Astrocyte of the cerebellum (primary cell): ENCODE measurements at regions not wholly inside any gene's neighbourhood (a gene's known extent, or its start where the extent isn't known, plus 50 kb on each side); places are given as distances from the start of the nearest gene placed in this dataset.

Experiments
- DNase-seq: peaks from one replicate; pipeline ENCODE4 v3.0.0-alpha.2; 2011; ENCODE audit warnings: low read depth
- H3K4me3 ChIP-seq: 2 replicates; pipeline ENCODE4 v1.5.1; 2011; ENCODE audit warnings: mild to moderate bottlenecking, low read depth, low read length, moderate library complexity
- CTCF ChIP-seq: IDR thresholded peaks from 2 replicates; pipeline ENCODE4 v1.5.1; 2012; ENCODE audit warnings: low read length, low read depth, moderate library complexity, mild to moderate bottlenecking; ENCODE audit errors: missing control alignments
- in situ Hi-C: cut with HindIII; loops from 2 replicates; pipeline ENCODE4 v1.10.0; 2017; ENCODE audit warnings: low sequenced_read_pairs

DNA sequence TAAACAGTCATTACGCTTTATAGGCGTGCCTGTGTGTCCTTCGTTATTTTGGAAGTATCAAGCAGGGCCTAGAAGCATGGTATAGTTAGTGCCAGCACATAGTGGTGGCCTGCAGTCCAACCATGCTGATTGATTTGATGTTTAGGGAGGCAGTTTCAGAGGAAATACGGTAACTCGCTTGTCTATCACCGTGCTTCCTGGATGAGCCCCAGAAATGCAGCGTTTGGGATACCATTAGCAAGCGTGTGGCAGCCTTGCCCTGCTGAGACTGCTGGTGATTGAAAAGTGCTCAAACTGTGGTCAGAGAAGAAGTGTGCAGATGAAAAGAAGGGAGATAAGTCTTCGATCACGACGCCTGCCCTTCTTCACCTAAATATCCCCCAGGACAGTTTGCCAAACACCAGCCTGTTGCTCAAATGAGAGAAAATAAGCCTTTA, 158.4 kb downstream of the CHIC2 start:
- peak; percentile 34 for DNase-seq
- H3K4me3 ChIP-seq: peak overlapping the region; percentile 21
- no peak for TF ChIP-seq CTCF
- in situ Hi-C loops: loop anchor here (5.0 to 25.0 kb wide), 2 partner anchors 296 to 894 kb away; no protein-coding TSS in a partner anchor

DNA sequence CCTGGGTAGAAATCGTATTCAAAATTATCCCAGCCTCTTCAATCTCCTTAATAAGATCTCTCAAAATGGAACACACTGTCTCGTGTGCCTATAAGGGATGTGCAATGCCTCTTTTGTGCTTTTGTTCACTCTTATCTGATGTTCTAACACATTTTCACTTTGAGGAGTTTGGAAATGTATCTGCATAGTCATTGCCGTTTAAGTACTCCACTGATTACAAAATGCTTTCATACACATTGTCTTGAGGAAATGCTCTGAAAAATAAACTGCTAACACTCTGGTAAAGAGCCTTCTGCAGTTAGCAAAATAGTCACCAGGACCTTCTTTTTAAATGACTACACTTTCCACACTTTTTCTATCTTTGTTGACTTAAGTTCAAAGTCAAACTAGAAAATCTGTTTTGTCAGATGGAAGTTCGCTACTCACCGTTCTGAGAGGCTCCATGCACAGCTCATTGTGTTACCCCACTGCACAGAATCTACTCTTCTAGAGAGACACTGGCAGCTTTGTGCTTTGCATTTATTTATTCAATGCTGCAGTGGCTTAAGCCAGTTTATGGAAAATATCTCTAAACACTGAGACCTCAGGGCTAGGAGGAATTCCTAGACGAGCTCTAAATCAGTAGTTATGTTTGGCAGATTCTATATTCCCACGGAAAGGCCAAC, 159.0 kb downstream of the CHIC2 start:
- no peak for TF ChIP-seq CTCF
- in situ Hi-C loops: loop anchor here (5.0 to 25.0 kb wide), 2 partner anchors 297 to 893 kb away; no protein-coding TSS in a partner anchor
- H3K4me3 ChIP-seq: no peak overlapping the region
- DNase-seq: no peak

- no peak for DNase-seq
- in situ Hi-C loops: loop anchor here (25.0 kb wide), 1 partner anchor 890 kb away; no protein-coding TSS in a partner anchor
- no peak overlapping the region for H3K4me3 ChIP-seq
- no peak for TF ChIP-seq CTCF
These were observed 161.6 kb downstream of the CHIC2 start for GRCh38 chr4:53902786-53903185.

DNA sequence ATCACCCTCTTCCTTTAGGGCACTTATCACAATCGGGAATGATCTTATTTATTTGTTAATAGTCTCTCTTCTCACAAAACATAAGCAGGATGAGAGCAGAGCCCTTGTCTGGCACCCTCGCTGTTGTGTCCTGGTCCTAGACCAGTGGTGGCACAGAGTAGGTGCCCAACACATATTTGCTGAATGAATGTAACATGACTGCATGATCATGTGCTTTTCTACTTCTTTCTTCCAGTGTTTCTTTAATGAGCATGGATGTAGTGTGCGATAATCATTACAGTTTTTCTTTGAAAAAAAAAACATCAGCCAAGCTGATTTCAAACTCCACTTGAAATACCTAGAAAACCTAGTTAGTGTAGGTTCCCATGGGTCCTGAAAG, 164.1 kb downstream of the CHIC2 start:
- DNase-seq: no peak
- TF ChIP-seq CTCF: no peak
- in situ Hi-C loops: loop anchor here (25.0 kb wide), 1 partner anchor 888 kb away; no protein-coding TSS in a partner anchor
- H3K4me3 ChIP-seq: no peak overlapping the region

DNA sequence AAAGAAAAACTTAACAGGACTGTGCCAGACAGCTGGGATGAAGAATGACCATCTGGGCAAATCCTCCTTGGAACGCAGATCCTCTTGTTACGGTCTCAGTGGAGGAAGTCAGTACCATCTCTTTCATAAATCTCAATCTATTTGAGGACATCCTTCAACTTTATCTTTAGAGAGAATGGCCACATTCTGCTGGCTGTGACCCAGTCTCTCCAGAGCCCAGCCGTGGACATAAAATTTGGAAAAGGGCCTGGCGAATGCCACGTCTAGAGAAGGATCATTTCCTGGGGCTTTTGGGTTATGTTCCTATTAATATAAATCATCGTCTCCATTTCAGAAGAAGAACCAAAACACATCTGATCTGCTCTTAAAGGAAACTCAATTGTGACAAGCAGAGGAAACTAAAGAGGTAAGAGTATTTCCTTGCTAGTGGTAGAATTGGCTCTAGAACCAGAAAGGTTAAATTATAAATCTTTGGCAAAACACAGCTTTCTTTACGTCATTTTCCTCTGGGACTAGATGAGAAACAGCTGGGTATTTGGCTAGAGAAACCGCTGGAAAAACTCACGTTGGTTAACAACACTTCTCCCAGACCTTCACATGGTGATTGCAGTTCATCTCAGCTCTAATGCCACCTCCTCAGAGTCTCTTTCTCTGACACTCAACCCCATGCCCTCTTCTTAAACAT, 164.7 kb downstream of the CHIC2 start:
- H3K4me3 ChIP-seq: no peak overlapping the region
- no peak for TF ChIP-seq CTCF
- in situ Hi-C loops: loop anchor here (25.0 kb wide), 1 partner anchor 887 kb away; no protein-coding TSS in a partner anchor
- peak; percentile 16 for DNase-seq

- H3K4me3 ChIP-seq: no peak overlapping the region
- no peak for DNase-seq
- in situ Hi-C loops: no loop called here
- no peak for TF ChIP-seq CTCF
These were observed 169.3 kb downstream of the CHIC2 start for GRCh38 chr4:53895137-53895536.
